HCT116 (cell line): ENCODE measurements at regions not wholly inside any gene's neighbourhood (a gene's known extent, or its start where the extent isn't known, plus 50 kb on each side); places are given as distances from the start of the nearest gene placed in this dataset.

Experiments
- ATAC-seq: fragments of 200-7000 bp; cut with Tn5 transposase; 2 replicates; pipeline ENCODE4 v1.9.1; 2020; ENCODE audit warnings: mild to moderate bottlenecking, moderate library complexity
- BruUV-seq: library from RNA; stranded (reverse); fragments of 400-500 nt; replicated peaks from 2 replicates; lab custom pipeline; 2021; lab: Mats Ljungman, UMichigan
- CTCF ChIA-PET: fragments of 300-600 bp; sonication (Branson Sonifier 250); formaldehyde crosslinking; loops from one replicate; lab custom pipeline; 2021; ENCODE audit warnings: antibody characterized with exemption; lab: Charles Lee
- POLR2A ChIA-PET: fragments of 300-600, 350-600 bp; sonication (Branson Sonifier 250); formaldehyde crosslinking; loops from one replicate; lab custom pipeline; 2021; ENCODE audit warnings: antibody characterized with exemption; lab: Charles Lee
- RAD21 ChIA-PET, 2 experiments: fragments of 300-600 bp; sonication (Branson Sonifier 250); formaldehyde crosslinking; loops; one replicate each; lab custom pipeline; 2023; ENCODE audit warnings: low total read pairs in 2 of 2; ENCODE audit not compliant: uncharacterized antibody in 2 of 2, unreplicated experiment in 2 of 2, low non-redundant PET in 1 of 2; lab: Charles Lee
- DNase-seq: peaks from one replicate; pipeline ENCODE4 v3.0.0-alpha.2; 2010; ENCODE audit warnings: low read depth, low spot score
- H2AFZ ChIP-seq: fragments of 200-600 bp; shearing (Covaris generic), sonication (generic); 2 replicates; pipeline ENCODE4 v1.6.1; 2017; ENCODE audit warnings: low read depth, mixed run types, mixed read lengths, antibody characterized with exemption, low read length; ENCODE audit not compliant: poor library complexity, severe bottlenecking
- H3K27ac ChIP-seq: 2 replicates; pipeline ENCODE4 v1.5.1; 2012; ENCODE audit warnings: low read depth, low read length
- H3K27me3 ChIP-seq: fragments of 200-600 bp; sonication (generic); 2 replicates; pipeline ENCODE4 v1.6.1; 2016; ENCODE audit warnings: mixed run types, low read length, mixed read lengths; ENCODE audit not compliant: insufficient read depth
- H3K36me3 ChIP-seq, 2 experiments: fragments of 200-500 bp in 1 of 2; fragments of 200-600 bp in 1 of 2; sonication (Bioruptor generic) in 1 of 2; sonication (generic) in 1 of 2; 2 replicates each; pipeline versions ENCODE4 v1.5.1 to v1.6.1; 2014 to 2016; ENCODE audit warnings: low read length in 2 of 2, inconsistent platforms in 1 of 2, mixed read lengths in 1 of 2, mixed run types in 1 of 2; ENCODE audit not compliant: insufficient read depth in 2 of 2, control insufficient read depth in 1 of 2
- H3K4me1 ChIP-seq, 2 experiments: fragments of 200-600 bp in 1 of 2; sonication (generic) in 1 of 2; 2 replicates each; pipeline versions ENCODE4 v1.5.1 to v1.6.1; 2012 to 2017; ENCODE audit warnings: low read length in 2 of 2, inconsistent platforms in 1 of 2, mild to moderate bottlenecking in 1 of 2, mixed read lengths in 1 of 2, mixed run types in 1 of 2, moderate library complexity in 1 of 2; ENCODE audit not compliant: insufficient read depth in 2 of 2, control insufficient read depth in 1 of 2
- H3K4me2 ChIP-seq: fragments of 200-600 bp; sonication (generic); 2 replicates; pipeline ENCODE4 v1.6.1; 2017; ENCODE audit warnings: mixed run types, low read length, mixed read lengths
- H3K4me3 ChIP-seq, 2 experiments: fragments of 200-600 bp in 1 of 2; sonication (generic) in 1 of 2; replicated peaks in 1 of 2; 2 replicates each; pipeline ENCODE4 v1.5.1; 2011 to 2016; ENCODE audit warnings: low read length in 2 of 2, control low read depth in 1 of 2, low read depth in 1 of 2, mild to moderate bottlenecking in 1 of 2, mixed read lengths in 1 of 2, mixed run types in 1 of 2
- H3K79me2 ChIP-seq: fragments of 200-600 bp; sonication (generic); 2 replicates; pipeline ENCODE4 v1.6.1; 2017; ENCODE audit warnings: mild to moderate bottlenecking, mixed run types, low read length, moderate library complexity, mixed read lengths; ENCODE audit not compliant: insufficient read depth
- H3K9ac ChIP-seq: fragments of 200-600 bp; sonication (generic); 2 replicates; pipeline ENCODE4 v1.6.1; 2016; ENCODE audit warnings: low read length, mixed read lengths
- H3K9me2 ChIP-seq: fragments of 200-600 bp; sonication (generic), shearing (Covaris generic); 2 replicates; pipeline ENCODE4 v1.6.1; 2017; ENCODE audit warnings: mixed run types, mild to moderate bottlenecking, moderate library complexity; ENCODE audit not compliant: insufficient read depth
- H3K9me3 ChIP-seq, 2 experiments: fragments of 200-500 bp in 1 of 2; fragments of 200-600 bp in 1 of 2; sonication (Bioruptor generic) in 1 of 2; sonication (generic) in 1 of 2; 2 replicates each; pipeline ENCODE4 v1.6.1; 2014 to 2017; ENCODE audit warnings: low read length in 2 of 2, mixed read lengths in 2 of 2, inconsistent platforms in 1 of 2, low read depth in 1 of 2, mild to moderate bottlenecking in 1 of 2, mixed run types in 1 of 2, moderate library complexity in 1 of 2; ENCODE audit not compliant: control insufficient read depth in 1 of 2, insufficient read depth in 1 of 2
- H4K20me1 ChIP-seq: fragments of 200-600 bp; sonication (generic), shearing (Covaris generic); 2 replicates; pipeline ENCODE4 v1.6.1; 2017; ENCODE audit warnings: mixed run types, mild to moderate bottlenecking, moderate library complexity; ENCODE audit not compliant: insufficient read depth
- CEBPB ChIP-seq: IDR thresholded peaks from 2 replicates; pipeline ENCODE4 v1.6.1; 2012; ENCODE audit warnings: low read depth
- EGR1 ChIP-seq: IDR thresholded peaks from 2 replicates; pipeline ENCODE4 v1.6.1; 2012; ENCODE audit warnings: low read depth
- ELF1 ChIP-seq: IDR thresholded peaks from 2 replicates; pipeline ENCODE4 v1.6.1; 2012; ENCODE audit warnings: low read depth, borderline replicate concordance
- EZH2 ChIP-seq: fragments of 200-600 bp; sonication (generic); IDR thresholded peaks from 2 replicates; pipeline ENCODE4 v1.6.1; 2017; ENCODE audit warnings: antibody characterized with exemption, mixed run types
- EZH2phosphoT487 ChIP-seq: fragments of 200-600 bp; IDR thresholded peaks from 2 replicates; pipeline ENCODE4 v1.6.1; 2018; ENCODE audit warnings: antibody characterized with exemption, borderline replicate concordance
- FOSL1 ChIP-seq: IDR thresholded peaks from 2 replicates; pipeline ENCODE4 v1.6.1; 2012; ENCODE audit warnings: low read depth
- MAX ChIP-seq: IDR thresholded peaks from 2 replicates; pipeline ENCODE4 v1.6.1; 2012
- POLR2AphosphoS5 ChIP-seq: IDR thresholded peaks from 2 replicates; pipeline ENCODE4 v1.6.1; 2011; ENCODE audit warnings: mild to moderate bottlenecking, low read depth, low read length, moderate library complexity
- REST ChIP-seq: IDR thresholded peaks from 2 replicates; pipeline ENCODE4 v1.6.1; 2012; ENCODE audit warnings: low read depth
- SP1 ChIP-seq: IDR thresholded peaks from 2 replicates; pipeline ENCODE4 v1.6.1; 2012; ENCODE audit warnings: low read depth
- SRF ChIP-seq: IDR thresholded peaks from 2 replicates; pipeline ENCODE4 v1.6.1; 2012; ENCODE audit warnings: low read depth
- TCF7L2 ChIP-seq: IDR thresholded peaks from 2 replicates; pipeline ENCODE4 v1.7.0; 2011; ENCODE audit warnings: borderline replicate concordance, inconsistent platforms; ENCODE audit not compliant: insufficient read depth, insufficient read length; ENCODE audit errors: extremely low read depth
- YY1 ChIP-seq: IDR thresholded peaks from 2 replicates; pipeline ENCODE4 v1.6.1; 2011; ENCODE audit warnings: low read length, low read depth, moderate library complexity, mild to moderate bottlenecking; ENCODE audit not compliant: insufficient replicate concordance; ENCODE audit errors: extremely low read depth
- ZBTB33 ChIP-seq: IDR thresholded peaks from 2 replicates; pipeline ENCODE4 v1.6.1; 2011; ENCODE audit warnings: mild to moderate bottlenecking, low read length, moderate library complexity; ENCODE audit not compliant: insufficient replicate concordance; ENCODE audit errors: extremely low read depth
- ZFX ChIP-seq: fragments of 450-650 bp; IDR thresholded peaks from 2 replicates; pipeline ENCODE4 v1.6.1; 2017
- ZNF274 ChIP-seq: fragments of 200-500 bp; sonication (Bioruptor generic); IDR thresholded peaks from 2 replicates; pipeline ENCODE4 v1.6.1; 2014; ENCODE audit warnings: mild to moderate bottlenecking, low read depth, low read length, inconsistent platforms
- intact Hi-C: fragments of 100-400 bp; cut with micrococcal nuclease; formaldehyde crosslinking; loops from 2 replicates; pipeline ENCODE4 v1.10.0; 2022

GRCh38 chr4:27234306-27234899 lies 373.8 kb downstream of the STIM2 start:
- intact Hi-C loops, result no loop called here
- TF ChIP-seq POLR2AphosphoS5 (no peak), TCF7L2 (no peak), MAX (no peak), ZFX (no peak)
- ChIA-PET POLR2A (no interaction called here), RAD21 (no interaction called here), CTCF (no interaction called here)
- Histone ChIP-seq H3K4me2 (no peak overlapping the region), H3K4me1 (no peaks in the 10 kb centered on the region), H3K4me3 (no peak overlapping the region), H3K9me3 (no peaks in the 10 kb centered on the region), H2AFZ (no peak overlapping the region), H3K79me2 (no peaks in the 10 kb centered on the region), H3K36me3 (no peaks in the 10 kb centered on the region), H3K27ac (no peak overlapping the region), H3K9me2 (no peaks in the 10 kb centered on the region), H4K20me1 (no peaks in the 10 kb centered on the region), H3K27me3 (peaks cover 9% of the 10 kb centered on the region), H3K9ac (no peak overlapping the region)
- no peak for DNase-seq
- BruUV-seq, result no TSS peak
- no peak for ATAC-seq

GRCh38 chr4:27239641-27240040 lies 379.0 kb downstream of the STIM2 start:
- Histone ChIP-seq H3K79me2 (no peaks in the 10 kb centered on the region), H4K20me1 (no peaks in the 10 kb centered on the region), H3K9ac (no peak overlapping the region), H3K4me2 (no peak overlapping the region), H3K9me3 (no peaks in the 10 kb centered on the region), H3K4me3 (no peak overlapping the region), H3K27me3 (0 out of 2 replicates have a peak, but pooled peaks cover 7% of the 10 kb centered on the region), H3K9me2 (no peaks in the 10 kb centered on the region), H3K27ac (no peak overlapping the region), H3K36me3 (no peaks in the 10 kb centered on the region), H3K4me1 (no peaks in the 10 kb centered on the region), H2AFZ (no peak overlapping the region)
- no TSS peak for BruUV-seq
- POLR2A ChIA-PET, result no interaction called here
- RAD21 ChIA-PET, result no interaction called here
- CTCF ChIA-PET, result no interaction called here
- intact Hi-C loops, result no loop called here
- DNase-seq (no peak), ATAC-seq (no peak)
- TF ChIP-seq SRF, result no peak
- TF ChIP-seq REST, result no peak
- no peak for TF ChIP-seq YY1
- TF ChIP-seq ELF1, result no peak
- no peak for TF ChIP-seq ZNF274
- TF ChIP-seq EZH2, result no peak
- TF ChIP-seq SP1, result no peak
- no peak for TF ChIP-seq ZBTB33
- TF ChIP-seq FOSL1, result no peak
- no peak for TF ChIP-seq EZH2phosphoT487
- TF ChIP-seq CEBPB, result no peak
- no peak for TF ChIP-seq ZFX
- TF ChIP-seq POLR2AphosphoS5, result no peak
- TF ChIP-seq EGR1, result no peak
